ENCODE measurements at regions not wholly inside any gene's neighbourhood (a gene's known extent, or its start where the extent isn't known, plus 50 kb on each side); places are given as distances from the start of the nearest gene placed in this dataset.
"Not testable (repeated sequence)": the region's sequence is repeated elsewhere in the genome, so short reads cannot be mapped to it uniquely, and the experiment has no call there.

GRCh38 chr2:111624411-111625156 lies 259.4 kb downstream of the ANAPC1 start:
- H3K27ac Mint-ChIP-seq, result peak overlapping the region; percentile 52
- H3K4me3 Mint-ChIP-seq, result no peak overlapping the region
- H3K36me3 Mint-ChIP-seq (ENCODE audit: low read depth), result peaks cover 22% of the 10 kb centered on the region
- H3K4me1 Mint-ChIP-seq (ENCODE audit: low read depth), result peaks cover 49% of the 10 kb centered on the region
- intact Hi-C loops (cut with micrococcal nuclease), result no loop called here
- no peaks in the 10 kb centered on the region for H3K27me3 Mint-ChIP-seq
- H3K9me3 Mint-ChIP-seq, result peaks cover 33% of the 10 kb centered on the region

GRCh38 chr2:111625157-111625537 lies 258.8 kb downstream of the ANAPC1 start:
- Mint-ChIP-seq H3K36me3 (ENCODE audit: low read depth) (peaks cover 26% of the 10 kb centered on the region), H3K4me1 (ENCODE audit: low read depth) (peaks cover 49% of the 10 kb centered on the region), H3K27ac (peak overlapping the region; percentile 52), H3K4me3 (peak overlapping the region; percentile 23), H3K9me3 (peaks cover 39% of the 10 kb centered on the region)
- H3K27me3 Mint-ChIP-seq; intact Hi-C loops (cut with micrococcal nuclease): not testable (repeated sequence)

- H3K27ac Mint-ChIP-seq, result peak overlapping the region; percentile 15
- peaks cover 44% of the 10 kb centered on the region for H3K4me1 Mint-ChIP-seq (ENCODE audit: low read depth)
- intact Hi-C loops (cut with micrococcal nuclease), result no loop called here
- H3K27me3 Mint-ChIP-seq, result no peaks in the 10 kb centered on the region
- peaks cover 50% of the 10 kb centered on the region for H3K9me3 Mint-ChIP-seq
- no peak overlapping the region for H3K4me3 Mint-ChIP-seq
- H3K36me3 Mint-ChIP-seq (ENCODE audit: low read depth), result peaks cover 34% of the 10 kb centered on the region
These were observed 257.7 kb downstream of the ANAPC1 start for GRCh38 chr2:111626037-111626864.

- no peak overlapping the region for H3K27ac Mint-ChIP-seq
- intact Hi-C loops (cut with micrococcal nuclease), result no loop called here
- H3K4me1 Mint-ChIP-seq (ENCODE audit: low read depth), result peaks cover 44% of the 10 kb centered on the region
- no peaks in the 10 kb centered on the region for H3K27me3 Mint-ChIP-seq
- H3K4me3 Mint-ChIP-seq, result no peak overlapping the region
- H3K9me3 Mint-ChIP-seq, result peaks cover 50% of the 10 kb centered on the region
- peaks cover 34% of the 10 kb centered on the region for H3K36me3 Mint-ChIP-seq (ENCODE audit: low read depth)
These were observed 257.2 kb downstream of the ANAPC1 start for GRCh38 chr2:111626865-111627163.

- Mint-ChIP-seq H3K4me3 (no peak overlapping the region), H3K4me1 (ENCODE audit: low read depth) (peaks cover 44% of the 10 kb centered on the region), H3K36me3 (ENCODE audit: low read depth) (peaks cover 34% of the 10 kb centered on the region), H3K27me3 (no peaks in the 10 kb centered on the region), H3K9me3 (peaks cover 50% of the 10 kb centered on the region), H3K27ac (no peak overlapping the region)
- intact Hi-C loops (cut with micrococcal nuclease), result no loop called here
These were observed 256.7 kb downstream of the ANAPC1 start for GRCh38 chr2:111627256-111627655.

GRCh38 chr2:111628221-111628620 lies 255.8 kb downstream of the ANAPC1 start:
- no peaks in the 10 kb centered on the region for H3K27me3 Mint-ChIP-seq

GRCh38 chr2:111629983-111630382 lies 254.0 kb downstream of the ANAPC1 start:
- intact Hi-C loops (cut with micrococcal nuclease), result no loop called here
- no peak overlapping the region for H3K4me3 Mint-ChIP-seq
- peaks cover 34% of the 10 kb centered on the region for H3K36me3 Mint-ChIP-seq (ENCODE audit: low read depth)
- no peak overlapping the region for H3K27ac Mint-ChIP-seq
- no peaks in the 10 kb centered on the region for H3K27me3 Mint-ChIP-seq
- H3K9me3 Mint-ChIP-seq, result peaks cover 50% of the 10 kb centered on the region
- peaks cover 49% of the 10 kb centered on the region for H3K4me1 Mint-ChIP-seq (ENCODE audit: low read depth)

More at GRCh38 chr2:111628221-111628620, 255.8 kb downstream of the ANAPC1 start:
- Mint-ChIP-seq H3K4me3 (no peak overlapping the region), H3K27ac (no peak overlapping the region), H3K36me3 (ENCODE audit: low read depth) (peaks cover 34% of the 10 kb centered on the region), H3K9me3 (peaks cover 50% of the 10 kb centered on the region), H3K4me1 (ENCODE audit: low read depth) (peaks cover 49% of the 10 kb centered on the region)
- intact Hi-C loops (cut with micrococcal nuclease), result no loop called here

GRCh38 chr2:111632661-111633060 lies 251.3 kb downstream of the ANAPC1 start:
- Mint-ChIP-seq H3K27me3 (no peaks in the 10 kb centered on the region), H3K27ac (peak overlapping the region; percentile 37), H3K9me3 (peaks cover 36% of the 10 kb centered on the region), H3K4me3 (no peak overlapping the region), H3K4me1 (ENCODE audit: low read depth) (peaks cover 35% of the 10 kb centered on the region), H3K36me3 (ENCODE audit: low read depth) (peaks cover 25% of the 10 kb centered on the region)
- intact Hi-C loops (cut with micrococcal nuclease), result no loop called here

- peaks cover 22% of the 10 kb centered on the region for H3K36me3 Mint-ChIP-seq (ENCODE audit: low read depth)
- peaks cover 38% of the 10 kb centered on the region for H3K4me1 Mint-ChIP-seq (ENCODE audit: low read depth)
- H3K4me3 Mint-ChIP-seq, result no peak overlapping the region
- intact Hi-C loops (cut with micrococcal nuclease), result no loop called here
- H3K27ac Mint-ChIP-seq, result peak overlapping the region; percentile 37
- peaks cover 30% of the 10 kb centered on the region for H3K9me3 Mint-ChIP-seq
- no peaks in the 10 kb centered on the region for H3K27me3 Mint-ChIP-seq
These were observed 250.8 kb downstream of the ANAPC1 start for GRCh38 chr2:111633189-111633588.

- H3K27me3 Mint-ChIP-seq, result no peaks in the 10 kb centered on the region
- intact Hi-C loops (cut with micrococcal nuclease), result no loop called here
- no peak overlapping the region for H3K4me3 Mint-ChIP-seq
- peak overlapping the region; percentile 37 for H3K27ac Mint-ChIP-seq
- peaks cover 26% of the 10 kb centered on the region for H3K9me3 Mint-ChIP-seq
- peaks cover 17% of the 10 kb centered on the region for H3K36me3 Mint-ChIP-seq (ENCODE audit: low read depth)
- peaks cover 35% of the 10 kb centered on the region for H3K4me1 Mint-ChIP-seq (ENCODE audit: low read depth)
These were observed 250.3 kb downstream of the ANAPC1 start for GRCh38 chr2:111633643-111634042.

GRCh38 chr2:111634050-111634794 lies 249.8 kb downstream of the ANAPC1 start:
- Mint-ChIP-seq H3K27ac (peak overlapping the region; percentile 37), H3K9me3 (peaks cover 20% of the 10 kb centered on the region), H3K4me3 (no peak overlapping the region), H3K27me3 (no peaks in the 10 kb centered on the region), H3K4me1 (ENCODE audit: low read depth) (peaks cover 33% of the 10 kb centered on the region), H3K36me3 (ENCODE audit: low read depth) (peaks cover 12% of the 10 kb centered on the region)
- intact Hi-C loops (cut with micrococcal nuclease), result no loop called here

GRCh38 chr2:111634995-111635538 lies 248.9 kb downstream of the ANAPC1 start:
- peaks cover 33% of the 10 kb centered on the region for H3K4me1 Mint-ChIP-seq (ENCODE audit: low read depth)
- no peak overlapping the region for H3K27ac Mint-ChIP-seq
- H3K4me3 Mint-ChIP-seq, result no peak overlapping the region
- intact Hi-C loops (cut with micrococcal nuclease), result no loop called here
- no peaks in the 10 kb centered on the region for H3K27me3 Mint-ChIP-seq
- peaks cover 9% of the 10 kb centered on the region for H3K36me3 Mint-ChIP-seq (ENCODE audit: low read depth)
- H3K9me3 Mint-ChIP-seq, result peaks cover 12% of the 10 kb centered on the region

- H3K36me3 Mint-ChIP-seq (ENCODE audit: low read depth), result no peaks in the 10 kb centered on the region
- peaks cover 42% of the 10 kb centered on the region for H3K4me1 Mint-ChIP-seq (ENCODE audit: low read depth)
- H3K4me3 Mint-ChIP-seq, result no peak overlapping the region
- no peak overlapping the region for H3K27ac Mint-ChIP-seq
- intact Hi-C loops (cut with micrococcal nuclease), result no loop called here
- no peaks in the 10 kb centered on the region for H3K27me3 Mint-ChIP-seq
- H3K9me3 Mint-ChIP-seq, result no peaks in the 10 kb centered on the region
These were observed 247.1 kb downstream of the ANAPC1 start for GRCh38 chr2:111636905-111637304.
